ENCODE measurements at regions not wholly inside any gene's neighbourhood (a gene's known extent, or its start where the extent isn't known, plus 50 kb on each side); places are given as distances from the start of the nearest gene placed in this dataset.

- TF ChIP-seq CTCF (conservative IDR thresholded peaks at IDR 0.05; ENCODE audit: low read depth in 2 of 2) = no peak
- no peak for TF ChIP-seq EZH2 (IDR thresholded peaks at IDR 0.05; ENCODE audit: low read depth, unreplicated experiment)
Measured at GRCh38 chr13:80510686-80511085, 169.8 kb upstream of the SPRY2 start (continued).

- peaks cover 5% of the 10 kb centered on the region; the same call in 2 of the 3 replicates for H3K9me3 Mint-ChIP-seq
- Histone ChIP-seq H3K4me1 (ENCODE audit: insufficient read depth) (no peaks in the 10 kb centered on the region), H4K20me1 (replicated peaks; ENCODE audit: insufficient read depth) (no peaks in the 10 kb centered on the region), H2AFZ (no peak overlapping the region), H3K4me2 (no peak overlapping the region), H3K4me3 (no peak overlapping the region), H3F3A (replicated peaks; ENCODE audit: low read depth) (no peaks in the 10 kb centered on the region), H3K36me3 (ENCODE audit: insufficient read depth) (no peaks in the 10 kb centered on the region), H3K9me2 (ENCODE audit: insufficient read depth) (no peaks in the 10 kb centered on the region; the same call in 1 of the 2 replicates), H3K27me3 (ENCODE audit: insufficient read depth) (no peaks in the 10 kb centered on the region), H3K79me2 (replicated peaks; ENCODE audit: insufficient read depth) (no peaks in the 10 kb centered on the region), H3K27ac (ENCODE audit: low read depth) (no peak overlapping the region)
- no peaks in the 10 kb centered on the region for H3K27me3 Mint-ChIP-seq (ENCODE audit: insufficient read depth, low read depth, poor library complexity)
- no peak overlapping the region for H3K27ac Mint-ChIP-seq
- DNase-seq (ENCODE audit: low spot score) (no peak), ATAC-seq (no peak)
- H3K36me3 Mint-ChIP-seq (ENCODE audit: low read depth) = peaks cover 4% of the 10 kb centered on the region; the same call in 1 of the 3 replicates
- H3K4me1 Mint-ChIP-seq = no peaks in the 10 kb centered on the region
- no peak overlapping the region for H3K4me3 Mint-ChIP-seq
- TF ChIP-seq STAT1 (IDR thresholded peaks at IDR 0.05; ENCODE audit: unreplicated experiment) = no peak
- TF ChIP-seq ZNF462 (CRISPR knock-in tag; IDR thresholded peaks at IDR 0.05) = no peak
- TF ChIP-seq REST (IDR thresholded peaks at IDR 0.05; ENCODE audit: unreplicated experiment) = no peak
- no peak for TF ChIP-seq ZNF114 (CRISPR knock-in tag; IDR thresholded peaks at IDR 0.05)
- TF ChIP-seq NANOG (IDR thresholded peaks at IDR 0.05; ENCODE audit: borderline replicate concordance) = no peak
- TF ChIP-seq EZH2phosphoT487 (IDR thresholded peaks at IDR 0.05; ENCODE audit: unreplicated experiment) = no peak
- TF ChIP-seq ZNF331 (CRISPR knock-in tag; IDR thresholded peaks at IDR 0.05; ENCODE audit: low read depth) = no peak
- no peak for TF ChIP-seq POLR2AphosphoS5 (IDR thresholded peaks at IDR 0.05; ENCODE audit: low read depth)
- no peak for TF ChIP-seq ETS1 (IDR thresholded peaks at IDR 0.05)
- TF ChIP-seq CTCF (conservative IDR thresholded peaks at IDR 0.05; ENCODE audit: low read depth in 2 of 2) = no peak
Measured at GRCh38 chr13:80509264-80509663, 168.3 kb upstream of the SPRY2 start.
